ENCODE measurements at regions not wholly inside any gene's neighbourhood (a gene's known extent, or its start where the extent isn't known, plus 50 kb on each side); places are given as distances from the start of the nearest gene placed in this dataset.

DNA sequence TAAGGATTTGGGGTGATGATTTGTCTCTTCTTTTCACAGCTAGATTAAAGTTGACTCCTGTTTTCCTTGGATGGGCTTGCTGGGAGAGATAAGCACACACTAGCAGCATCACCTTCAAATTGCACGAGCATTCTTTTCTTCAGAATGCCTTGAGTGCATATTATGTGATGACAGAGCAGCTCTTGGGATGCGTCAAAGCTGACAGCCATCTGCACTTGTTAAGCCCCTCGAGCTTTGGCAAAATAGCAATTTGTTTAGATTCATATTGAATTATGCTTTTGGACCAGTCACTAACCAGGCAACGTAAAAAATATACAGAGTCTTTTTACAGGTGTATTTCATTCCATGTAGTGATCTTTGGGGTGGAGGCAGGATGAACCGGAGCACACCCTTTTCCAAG, 407.0 kb downstream of the FUT8 start:
- TF ChIP-seq, protein P1, sequence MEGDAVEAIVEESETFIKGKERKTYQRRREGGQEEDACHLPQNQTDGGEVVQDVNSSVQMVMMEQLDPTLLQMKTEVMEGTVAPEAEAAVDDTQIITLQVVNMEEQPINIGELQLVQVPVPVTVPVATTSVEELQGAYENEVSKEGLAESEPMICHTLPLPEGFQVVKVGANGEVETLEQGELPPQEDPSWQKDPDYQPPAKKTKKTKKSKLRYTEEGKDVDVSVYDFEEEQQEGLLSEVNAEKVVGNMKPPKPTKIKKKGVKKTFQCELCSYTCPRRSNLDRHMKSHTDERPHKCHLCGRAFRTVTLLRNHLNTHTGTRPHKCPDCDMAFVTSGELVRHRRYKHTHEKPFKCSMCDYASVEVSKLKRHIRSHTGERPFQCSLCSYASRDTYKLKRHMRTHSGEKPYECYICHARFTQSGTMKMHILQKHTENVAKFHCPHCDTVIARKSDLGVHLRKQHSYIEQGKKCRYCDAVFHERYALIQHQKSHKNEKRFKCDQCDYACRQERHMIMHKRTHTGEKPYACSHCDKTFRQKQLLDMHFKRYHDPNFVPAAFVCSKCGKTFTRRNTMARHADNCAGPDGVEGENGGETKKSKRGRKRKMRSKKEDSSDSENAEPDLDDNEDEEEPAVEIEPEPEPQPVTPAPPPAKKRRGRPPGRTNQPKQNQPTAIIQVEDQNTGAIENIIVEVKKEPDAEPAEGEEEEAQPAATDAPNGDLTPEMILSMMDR (IDR thresholded peaks at IDR 0.05) = no peak
- no peak for TF ChIP-seq POLR2A (IDR thresholded peaks at IDR 0.05)
